ACHN (cell line): ENCODE measurements at regions not wholly inside any gene's neighbourhood (a gene's known extent, or its start where the extent isn't known, plus 50 kb on each side); places are given as distances from the start of the nearest gene placed in this dataset.

Experiments used
- DNase-seq: peaks from one replicate; pipeline ENCODE4 v3.0.0-alpha.2; 2015
- in situ Hi-C: cut with HindIII; loops from 2 replicates; pipeline ENCODE4 v1.10.0; 2017; ENCODE audit warnings: low sequenced_read_pairs, low pct_ligation_motif_present, low pct_unique_long_range_greater_than_20kb

GRCh38 chr7:45986355-45987298 lies 65.6 kb upstream of the IGFBP3 start:
- in situ Hi-C loops = no loop called here
- no peak for DNase-seq

- DNase-seq = peak; percentile 63
These were observed 64.8 kb upstream of the IGFBP3 start for GRCh38 chr7:45985902-45986301.

GRCh38 chr7:45984386-45985295 lies 63.6 kb upstream of the IGFBP3 start:
- DNase-seq = no peak
- in situ Hi-C loops = no loop called here

More at GRCh38 chr7:45985902-45986301, 64.8 kb upstream of the IGFBP3 start:
- in situ Hi-C loops = no loop called here

- in situ Hi-C loops = no loop called here
- DNase-seq = no peak
These were observed 62.7 kb upstream of the IGFBP3 start for GRCh38 chr7:45983720-45984255.

GRCh38 chr7:45982907-45983719 lies 62.0 kb upstream of the IGFBP3 start:
- in situ Hi-C loops = no loop called here
- DNase-seq = no peak

- DNase-seq = peak; percentile 9
- in situ Hi-C loops = no loop called here
These were observed 61.1 kb upstream of the IGFBP3 start for GRCh38 chr7:45982132-45982531.

- in situ Hi-C loops = no loop called here
- DNase-seq = no peak
These were observed 59.9 kb upstream of the IGFBP3 start for GRCh38 chr7:45980973-45981372.

GRCh38 chr7:45980181-45980905 lies 59.3 kb upstream of the IGFBP3 start:
- in situ Hi-C loops = no loop called here
- no peak for DNase-seq

- in situ Hi-C loops = no loop called here
- DNase-seq = no peak
These were observed 58.5 kb upstream of the IGFBP3 start for GRCh38 chr7:45979275-45980180.

GRCh38 chr7:45978731-45979211 lies 57.7 kb upstream of the IGFBP3 start:
- DNase-seq = peak; percentile 20
- in situ Hi-C loops = no loop called here

GRCh38 chr7:45978010-45978681 lies 57.1 kb upstream of the IGFBP3 start:
- in situ Hi-C loops = no loop called here
- DNase-seq = peak; percentile 99

- in situ Hi-C loops = no loop called here
- peak; percentile 12 for DNase-seq
These were observed 56.2 kb upstream of the IGFBP3 start for GRCh38 chr7:45977256-45977780.

- no peak for DNase-seq
- in situ Hi-C loops = no loop called here
These were observed 55.4 kb upstream of the IGFBP3 start for GRCh38 chr7:45976485-45976856.

- DNase-seq = no peak
- in situ Hi-C loops = no loop called here
These were observed 54.9 kb upstream of the IGFBP3 start for GRCh38 chr7:45975847-45976484.

- in situ Hi-C loops = no loop called here
- DNase-seq = no peak
These were observed 54.3 kb upstream of the IGFBP3 start for GRCh38 chr7:45975367-45975766.
